Stomach (tissue), 8 donors: ENCODE measurements at regions not wholly inside any gene's neighbourhood (a gene's known extent, or its start where the extent isn't known, plus 50 kb on each side); places are given as distances from the start of the nearest gene placed in this dataset.

Experiments
- DNase-seq, 2 donors: peaks; one replicate each; pipeline versions ENCODE4 v3.0.0 to v3.0.0-alpha.2; 2013 to 2019
- H3K27ac ChIP-seq, 5 donors: fragments of 200-600 bp in 4 of 5; sonication (generic) in 4 of 5; one replicate each; pipeline ENCODE4 v1.5.1; 2013 to 2019; ENCODE audit warnings: mild to moderate bottlenecking in 1 of 5, moderate library complexity in 1 of 5
- H3K27me3 ChIP-seq, 3 donors: fragments of 200-600 bp; sonication (generic); one replicate each; pipeline ENCODE4 v1.5.1; 2017 to 2019; ENCODE audit warnings: mixed run types in 1 of 3
- H3K36me3 ChIP-seq, 4 donors: fragments of 200-600 bp; sonication (generic); 1 replicate in 3 of 4; 2 replicates in 1 of 4; pipeline ENCODE4 v1.5.1; 2016 to 2019
- H3K4me1 ChIP-seq, 4 donors: fragments of 200-600 bp; sonication (generic); one replicate each; pipeline ENCODE4 v1.5.1; 2016 to 2019
- H3K4me3 ChIP-seq, 4 donors: fragments of 200-600 bp; sonication (generic) in 3 of 4; one replicate each; pipeline ENCODE4 v1.5.1; 2016 to 2019; ENCODE audit warnings: mild to moderate bottlenecking in 1 of 4
- H3K9me3 ChIP-seq, 4 donors: fragments of 200-600 bp; sonication (generic); one replicate each; pipeline ENCODE4 v1.5.1; 2016 to 2019
- CTCF ChIP-seq, 7 experiments: fragments of 450-650 bp in 4 of 7; fragments of 200-600 bp in 3 of 7; sonication (generic) in 3 of 7; IDR thresholded peaks; one replicate each; pipeline ENCODE4 v1.5.1; 2016 to 2019; ENCODE audit warnings: antibody characterized with exemption in 7 of 7, control low read depth in 2 of 7, mild to moderate bottlenecking in 1 of 7
- EP300 ChIP-seq: sonication (generic); formaldehyde crosslinking; IDR thresholded peaks from one replicate; pipeline ENCODE4 v1.6.1; 2017; ENCODE audit warnings: antibody characterized with exemption
- POLR2A ChIP-seq, 4 donors: fragments of 450-650 bp; IDR thresholded peaks; one replicate each; pipeline ENCODE4 v1.6.1; 2016; ENCODE audit warnings: antibody characterized with exemption in 4 of 4, control low read depth in 2 of 4, mild to moderate bottlenecking in 1 of 4, moderate library complexity in 1 of 4
- POLR2AphosphoS5 ChIP-seq, 3 donors: sonication (generic); formaldehyde crosslinking; IDR thresholded peaks; one replicate each; pipeline ENCODE4 v1.6.1; 2016; ENCODE audit warnings: antibody characterized with exemption in 3 of 3
- WGBS, 5 donors: extraction: QIAGEN DNeasy Blood & Tissue Kit in 3 of 5; methylation state at CpG; one replicate each; pipeline versions ENCODE4 v1.1.5 to v1.1.7; 2013 to 2018; 5-methylcytosine and 5-hydroxymethylcytosine counted together
- intact Hi-C: fragments of 100-400 bp; cut with DNase I; formaldehyde crosslinking; loops from one replicate; pipeline ENCODE4 v1.15.1; 2023; ENCODE audit warnings: low total_unique reads
- donor health status: healthy with polysubstance abuse.
- donor health status: Bipolar disorder and iron deficiency.
- donor health status: healthy.

GRCh38 chr9:106697750-106698502, 165.0 kb upstream of the ZNF462 start:
- TF ChIP-seq CTCF (IDR thresholded peaks at IDR 0.05) (no peak), POLR2AphosphoS5 (IDR thresholded peaks at IDR 0.05) (peak in 1 of 3 donors; percentile 11)
- peak overlapping the region in 2 of 5 donors; percentile 43 to 61 for H3K27ac ChIP-seq
- peaks cover 0 to 9% (median 4%) of the 10 kb centered on the region in 4 donors for H3K4me1 ChIP-seq
- DNase-seq = peak; percentile 30 to 88
- WGBS, 5 donors = 31 to 65% (median 53%) methylated on average over 16 of the region's 16 CpGs
- H3K27me3 ChIP-seq = no peaks in the 10 kb centered on the region
- no peaks in the 10 kb centered on the region for H3K9me3 ChIP-seq
- no peaks in the 10 kb centered on the region for H3K36me3 ChIP-seq
- peak overlapping the region; percentile 18 to 32 (median 30) for H3K4me3 ChIP-seq
- intact Hi-C loops = no loop called here

GRCh38 chr9:106700676-106701075, 162.3 kb upstream of the ZNF462 start:
- TF ChIP-seq POLR2A (IDR thresholded peaks at IDR 0.05) (no peak), EP300 (no peak), CTCF (IDR thresholded peaks at IDR 0.05) (no peak), POLR2AphosphoS5 (IDR thresholded peaks at IDR 0.05) (no peak)
- Histone ChIP-seq H3K4me3 (no peak overlapping the region), H3K27me3 (no peaks in the 10 kb centered on the region), H3K27ac (no peak overlapping the region), H3K36me3 (no peaks in the 10 kb centered on the region), H3K4me1 (peaks cover 0 to 9% (median 4%) of the 10 kb centered on the region in 4 donors), H3K9me3 (peaks cover 0 to 4% (median 0%) of the 10 kb centered on the region in 4 donors)
- intact Hi-C loops = no loop called here
- DNase-seq = no peak

- no peaks in the 10 kb centered on the region for H3K36me3 ChIP-seq
- WGBS, 5 donors = 86 to 100% (median 98%) methylated on average over 1 of the region's 1 CpG
These were observed 161.4 kb upstream of the ZNF462 start for GRCh38 chr9:106701611-106702010.

GRCh38 chr9:106704056-106704615, 158.8 kb upstream of the ZNF462 start:
- TF ChIP-seq EP300 (no peak), POLR2AphosphoS5 (IDR thresholded peaks at IDR 0.05) (no peak), CTCF (IDR thresholded peaks at IDR 0.05) (no peak), POLR2A (IDR thresholded peaks at IDR 0.05) (no peak)
- peaks cover 0 to 4% (median 0%) of the 10 kb centered on the region in 4 donors for H3K9me3 ChIP-seq
- intact Hi-C loops = no loop called here
- no peak for DNase-seq
- H3K4me1 ChIP-seq = peaks cover 0 to 12% (median 1%) of the 10 kb centered on the region in 4 donors
- no peaks in the 10 kb centered on the region for H3K36me3 ChIP-seq
- H3K27ac ChIP-seq = no peak overlapping the region
- 70 to 80% (median 78%) methylated on average over 5 of the region's 5 CpGs for WGBS, 5 donors
- H3K27me3 ChIP-seq = no peaks in the 10 kb centered on the region
- no peak overlapping the region for H3K4me3 ChIP-seq

More at GRCh38 chr9:106701611-106702010, 161.4 kb upstream of the ZNF462 start:
- Histone ChIP-seq H3K4me1 (peaks cover 0 to 9% (median 4%) of the 10 kb centered on the region in 4 donors), H3K27ac (no peak overlapping the region), H3K27me3 (no peaks in the 10 kb centered on the region), H3K9me3 (peaks cover 0 to 4% (median 0%) of the 10 kb centered on the region in 4 donors), H3K4me3 (no peak overlapping the region)
- TF ChIP-seq EP300 = no peak
- no peak for TF ChIP-seq CTCF (IDR thresholded peaks at IDR 0.05)
- TF ChIP-seq POLR2A (IDR thresholded peaks at IDR 0.05) = no peak
- TF ChIP-seq POLR2AphosphoS5 (IDR thresholded peaks at IDR 0.05) = no peak
- intact Hi-C loops = no loop called here
- DNase-seq = no peak
